ENCODE measurements at regions not wholly inside any gene's neighbourhood (a gene's known extent, or its start where the extent isn't known, plus 50 kb on each side); places are given as distances from the start of the nearest gene placed in this dataset.

DNA sequence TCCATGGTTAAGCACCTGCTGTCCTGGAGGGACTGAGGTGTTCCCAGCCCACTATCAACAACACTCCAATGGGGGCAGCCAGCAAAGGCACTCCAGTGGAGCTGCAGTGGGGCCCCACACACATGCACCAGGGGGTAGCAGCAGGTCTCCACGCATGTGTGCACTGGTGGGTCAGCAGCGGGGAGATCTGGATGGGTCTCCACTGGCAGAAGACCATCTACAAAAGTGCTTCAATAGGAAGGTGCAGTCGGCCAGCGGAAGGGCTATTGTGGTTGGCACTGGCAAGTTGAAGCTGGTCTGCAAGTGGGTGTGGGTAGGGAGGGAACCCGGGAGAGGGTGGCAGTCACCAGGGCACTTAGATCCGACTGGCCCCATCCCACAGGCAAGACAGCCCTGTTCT is 1355.4 kb downstream of the NSUN3 start:
- DNase-seq, result no peak

DNA sequence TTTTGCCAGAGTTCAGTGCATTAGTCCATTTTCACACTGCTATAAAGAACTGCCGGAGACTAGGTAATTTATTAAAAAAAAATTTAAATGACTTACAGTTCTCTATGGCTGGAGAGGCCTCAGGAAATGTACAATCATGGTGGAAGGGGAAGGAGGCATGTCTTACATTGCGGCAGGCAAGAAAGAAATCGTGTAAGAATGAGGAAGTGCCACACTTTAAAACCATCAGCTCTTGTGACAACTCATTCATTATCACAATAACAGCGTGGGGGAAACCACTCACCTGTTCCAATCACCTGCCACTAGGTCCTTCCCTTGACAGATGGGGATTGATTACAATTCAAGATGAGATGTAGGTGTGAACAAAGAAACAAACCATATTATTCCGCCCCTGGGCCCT is 1361.4 kb downstream of the NSUN3 start:
- DNase-seq, result no peak

DNA sequence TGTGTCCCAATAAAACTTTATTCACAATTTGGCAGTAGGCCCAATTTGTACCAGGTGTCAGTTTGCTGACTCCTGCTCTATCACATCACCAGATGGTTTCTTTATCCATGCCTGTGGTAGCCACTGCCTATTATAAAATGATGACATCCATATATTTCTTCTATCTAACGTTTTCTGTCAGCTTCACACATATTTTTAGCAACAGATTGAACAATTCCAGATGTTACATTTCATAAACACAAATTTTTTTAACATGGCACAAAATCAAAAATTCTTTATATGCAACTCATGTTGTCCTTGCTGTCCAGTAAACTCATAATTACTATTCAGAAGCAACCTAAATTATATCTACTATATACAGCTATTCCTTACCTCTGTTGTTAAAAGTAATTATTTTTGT is 1371.6 kb downstream of the NSUN3 start:
- DNase-seq, result no peak

DNA sequence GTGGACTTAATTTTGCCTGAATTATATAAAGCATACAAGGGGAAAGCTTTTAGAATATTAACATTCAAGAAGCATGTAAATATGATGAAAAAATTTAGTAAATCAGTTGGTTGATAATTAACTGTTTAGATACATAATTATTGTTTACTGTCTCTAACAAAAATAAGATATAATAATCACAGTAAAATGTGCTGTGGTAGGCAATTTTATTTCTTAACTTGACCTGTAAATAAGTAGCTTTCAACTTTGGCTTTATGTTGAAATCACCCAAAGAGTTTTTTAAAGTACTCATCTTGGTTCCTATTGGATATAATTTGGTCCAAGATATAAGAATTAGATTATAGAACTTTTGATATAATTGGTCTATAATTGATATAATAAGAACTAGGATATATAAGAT is 1374.5 kb downstream of the NSUN3 start:
- DNase-seq, result no peak

DNA sequence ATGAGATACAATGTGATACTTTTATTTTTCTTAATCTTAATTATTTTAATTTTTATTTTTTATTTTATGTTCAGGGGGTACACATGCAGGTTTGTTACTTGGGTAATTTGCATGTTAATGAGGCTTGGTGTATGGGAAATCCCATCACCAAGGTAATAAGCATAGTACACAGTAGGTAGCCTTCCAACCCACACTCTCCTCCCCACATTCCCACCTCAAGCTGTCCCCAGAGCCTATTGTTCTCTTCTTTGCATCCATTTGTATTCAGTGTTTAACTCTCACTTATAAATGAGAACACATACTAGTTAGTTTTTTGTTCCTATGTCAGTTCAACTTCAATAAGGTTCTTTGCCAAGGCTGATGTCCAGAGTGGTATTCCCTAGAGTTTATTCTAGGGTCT is 1375.4 kb downstream of the NSUN3 start:
- no peak for DNase-seq

DNA sequence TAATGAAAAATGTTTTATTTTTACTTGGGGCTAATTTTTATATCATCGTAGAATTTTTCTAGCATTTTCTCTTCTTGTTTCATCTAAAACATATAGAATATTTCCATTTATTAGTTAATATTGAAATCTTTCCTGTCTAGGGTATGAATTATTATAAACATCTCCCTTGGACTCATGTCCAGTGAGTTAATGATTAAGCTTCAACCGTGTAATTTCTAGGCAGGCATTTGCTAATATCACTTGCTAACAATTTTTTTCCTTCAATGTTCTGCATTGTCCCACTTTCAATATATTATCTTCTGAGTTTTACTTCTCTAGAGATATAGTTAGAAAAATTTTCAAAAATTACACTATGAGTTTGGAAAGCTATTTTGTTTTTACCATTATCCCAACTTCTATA is 1371.6 kb upstream of the EPHA6 start:
- DNase-seq, result no peak

DNA sequence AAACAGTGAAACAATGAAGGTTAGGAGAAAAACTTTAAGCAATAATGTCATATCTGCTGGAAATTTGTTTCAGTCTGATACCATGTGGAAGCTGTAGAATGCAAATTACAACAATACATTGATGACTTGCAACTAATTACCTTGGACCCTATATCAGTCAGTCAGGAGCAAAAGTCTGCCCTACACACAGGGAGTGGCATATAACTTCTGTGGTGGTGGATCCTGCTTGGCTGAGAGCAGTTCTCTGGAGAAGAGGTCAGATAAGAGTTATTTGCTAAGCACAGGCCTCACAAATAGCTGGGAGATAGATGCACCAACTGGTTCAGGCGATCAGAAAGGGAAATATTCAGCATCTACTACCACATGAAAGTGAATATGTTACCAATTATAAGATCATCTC is 1364.6 kb upstream of the EPHA6 start:
- no peak for DNase-seq

DNA sequence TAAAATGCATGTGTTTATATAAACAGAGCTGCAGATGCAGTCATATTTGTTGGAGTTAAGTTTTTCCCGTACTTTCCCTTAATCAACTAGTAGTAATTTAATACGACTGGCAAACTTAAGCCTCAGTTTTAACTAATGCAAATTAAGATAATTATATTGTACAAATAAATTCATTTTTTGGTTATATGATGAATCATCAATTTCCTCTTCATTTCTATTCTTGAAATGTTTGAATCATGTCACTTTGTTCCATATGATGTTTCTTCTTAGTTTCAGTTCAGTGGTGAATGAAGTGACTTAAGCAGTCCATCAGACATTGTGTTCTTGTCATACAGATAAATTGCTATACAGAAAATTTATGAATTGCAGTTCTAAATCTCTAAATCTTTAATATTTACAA is 1361.2 kb upstream of the EPHA6 start:
- DNase-seq, result no peak

DNA sequence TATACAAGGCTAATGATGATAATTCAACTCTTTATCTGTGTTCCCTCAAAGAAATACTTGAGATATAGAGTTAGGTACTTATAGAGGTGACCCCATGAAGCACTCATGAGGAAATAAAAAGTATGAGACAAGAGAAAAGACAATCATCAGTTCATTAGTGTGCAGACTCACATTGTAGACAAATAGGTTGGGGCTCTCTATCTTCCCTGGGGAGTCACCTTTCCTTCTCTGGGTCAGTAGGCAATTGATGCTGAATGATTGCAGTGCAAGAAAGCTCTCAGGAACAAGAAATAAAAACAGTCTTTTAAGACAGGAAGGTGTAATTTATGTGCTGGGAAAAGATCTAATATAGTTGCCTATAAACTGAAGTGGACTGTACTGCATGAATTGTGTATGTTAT is 1357.6 kb upstream of the EPHA6 start:
- no peak for DNase-seq

DNA sequence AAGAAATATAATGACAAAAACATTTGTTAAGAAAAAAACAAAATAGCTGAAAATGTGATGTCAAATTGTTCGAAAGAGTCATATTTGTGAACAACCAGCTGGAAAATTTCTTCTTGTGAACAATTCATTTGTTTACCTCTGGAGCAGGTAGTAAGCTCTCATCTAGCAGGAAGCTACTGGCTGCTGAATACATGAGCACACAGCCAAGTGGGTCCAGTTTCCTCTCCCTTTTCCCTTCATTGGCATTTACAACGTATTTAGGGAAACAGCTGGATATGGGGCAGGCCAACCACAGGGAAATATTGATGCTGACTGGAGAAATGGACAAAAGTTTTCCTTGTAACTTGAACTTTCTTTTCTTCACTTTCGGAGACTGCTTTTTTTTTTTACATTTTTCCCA is 1354.7 kb upstream of the EPHA6 start:
- DNase-seq, result no peak

DNA sequence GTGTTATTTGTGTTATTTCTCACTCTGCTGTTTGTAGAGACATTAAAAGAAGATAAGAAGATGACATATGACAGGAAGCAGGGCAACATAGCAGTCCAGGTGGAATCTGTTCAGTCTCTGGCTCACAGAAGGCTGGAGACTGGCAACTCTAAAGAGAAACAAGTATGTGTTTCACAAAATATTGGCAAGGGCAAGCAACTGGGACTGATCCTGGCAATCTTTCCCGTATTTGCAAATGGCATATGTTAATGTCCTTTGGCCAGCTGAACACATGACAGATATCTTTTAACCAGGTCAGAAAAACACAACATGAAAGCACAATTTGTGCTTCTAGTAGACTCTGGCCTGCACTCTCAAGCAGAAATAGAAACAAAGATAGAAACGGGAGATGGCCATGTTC is 1354.1 kb upstream of the EPHA6 start:
- DNase-seq, result no peak

DNA sequence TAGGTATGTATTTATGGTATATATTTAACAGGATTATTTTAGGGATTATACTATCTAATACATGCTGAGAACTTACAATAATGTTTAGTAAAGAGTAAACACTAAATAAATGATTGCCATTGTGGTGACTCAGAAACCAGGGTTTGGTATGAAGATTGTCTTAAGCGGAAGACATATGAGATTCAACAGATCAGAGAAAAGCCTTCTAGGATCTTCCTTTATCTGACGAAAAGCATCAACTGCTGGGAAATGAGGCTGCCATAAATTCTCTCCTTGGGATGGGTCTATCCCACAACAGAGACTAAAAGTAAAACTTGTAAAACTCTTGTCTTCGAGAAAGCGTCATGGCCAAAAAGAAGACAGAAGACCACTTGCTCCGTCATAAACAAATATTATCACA is 1352.2 kb upstream of the EPHA6 start:
- no peak for DNase-seq

DNA sequence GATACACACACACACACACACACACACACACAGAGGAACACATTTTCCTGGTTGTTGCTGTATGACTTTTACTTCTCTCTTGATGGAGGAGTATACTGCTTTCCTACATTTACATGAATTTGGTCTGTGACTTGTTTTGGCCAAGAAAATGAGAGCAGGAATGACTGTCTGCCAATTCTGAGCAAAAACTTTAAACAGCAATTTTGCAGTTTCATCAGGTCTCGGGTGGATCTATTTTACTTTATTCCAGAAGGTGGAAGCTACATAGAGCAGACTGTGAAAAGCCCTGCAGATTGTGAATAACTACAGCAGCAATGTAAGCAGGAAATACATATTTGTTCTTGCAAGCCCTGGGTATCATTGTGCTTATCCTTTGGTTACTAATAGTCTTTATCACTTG is 1350.0 kb upstream of the EPHA6 start:
- DNase-seq, result no peak

DNA sequence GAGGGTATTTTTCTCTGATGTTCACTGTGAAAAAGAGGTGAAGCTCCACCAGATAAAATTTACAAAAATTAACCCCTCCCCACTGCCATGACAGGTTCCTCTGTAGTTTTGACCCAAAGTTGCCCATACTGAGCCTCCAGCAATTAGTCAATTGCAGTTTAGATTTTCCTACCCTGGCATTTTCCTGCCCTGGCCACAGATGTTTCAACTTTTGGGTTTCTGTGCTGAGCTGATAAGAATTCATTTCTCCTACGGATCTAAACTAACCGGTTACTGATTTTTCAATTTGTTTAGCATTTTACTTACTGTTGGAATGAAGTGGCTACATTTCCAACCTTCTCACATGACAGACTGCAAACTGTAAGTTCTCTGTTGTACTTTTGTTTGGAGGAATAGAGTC is 1346.1 kb upstream of the EPHA6 start:
- no peak for DNase-seq

DNA sequence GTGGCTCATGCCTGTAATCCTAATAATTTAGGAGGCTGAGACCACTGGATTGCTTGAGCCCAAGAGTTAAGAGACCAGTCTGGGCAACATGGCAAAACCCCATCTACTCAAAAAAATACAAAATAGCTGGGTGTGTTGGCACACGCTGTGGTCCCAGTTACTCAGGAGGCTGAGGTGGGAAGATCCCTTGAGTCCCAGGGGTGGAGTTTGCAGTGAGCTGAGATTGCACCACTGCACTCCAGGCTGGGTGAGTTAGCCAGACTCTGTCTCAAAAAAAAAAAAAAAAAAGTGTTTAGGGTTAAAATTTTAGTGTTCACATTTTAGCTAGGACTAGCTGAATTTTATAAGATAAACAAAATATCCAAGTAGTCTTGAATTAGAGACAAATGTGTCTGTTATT is 1340.1 kb upstream of the EPHA6 start:
- peak; percentile 6 for DNase-seq

DNA sequence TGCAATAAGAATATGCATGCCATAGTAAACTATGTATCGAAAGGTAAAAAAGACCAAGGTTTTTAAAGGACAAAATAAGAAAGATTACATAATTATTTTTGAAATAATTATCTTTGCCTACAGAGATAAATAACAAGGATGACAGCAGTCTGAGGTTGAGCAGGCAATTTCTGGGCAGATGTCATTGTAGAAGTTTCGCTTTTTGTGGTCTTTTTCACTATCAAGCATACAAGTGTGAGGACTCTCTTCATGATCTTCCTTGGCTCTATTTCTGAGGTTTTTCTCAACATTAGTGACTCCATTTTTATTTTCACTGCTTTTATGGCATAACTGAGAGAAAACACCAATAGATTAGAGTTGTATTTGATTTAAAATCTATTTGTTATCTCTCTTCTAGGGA is 1337.9 kb upstream of the EPHA6 start:
- no peak for DNase-seq

DNA sequence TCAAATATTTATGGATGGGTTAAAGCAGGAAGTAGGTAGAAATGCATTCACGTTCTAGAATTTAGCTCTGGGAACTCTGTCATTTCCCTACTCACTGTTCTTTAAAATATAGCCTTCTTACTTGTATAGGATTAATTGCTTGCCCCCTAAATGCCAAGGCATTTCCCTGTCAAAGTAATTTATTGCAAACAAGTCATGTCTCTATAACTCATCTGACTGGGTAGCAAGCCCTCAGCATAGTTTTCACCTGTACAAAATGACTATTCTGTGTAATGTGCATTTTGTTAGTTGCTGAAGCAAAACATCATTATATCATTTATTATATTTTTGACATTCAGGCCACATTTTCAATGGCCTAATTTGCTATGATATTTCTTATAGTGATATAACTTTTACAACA is 1308.2 kb upstream of the EPHA6 start:
- DNase-seq, result no peak

DNA sequence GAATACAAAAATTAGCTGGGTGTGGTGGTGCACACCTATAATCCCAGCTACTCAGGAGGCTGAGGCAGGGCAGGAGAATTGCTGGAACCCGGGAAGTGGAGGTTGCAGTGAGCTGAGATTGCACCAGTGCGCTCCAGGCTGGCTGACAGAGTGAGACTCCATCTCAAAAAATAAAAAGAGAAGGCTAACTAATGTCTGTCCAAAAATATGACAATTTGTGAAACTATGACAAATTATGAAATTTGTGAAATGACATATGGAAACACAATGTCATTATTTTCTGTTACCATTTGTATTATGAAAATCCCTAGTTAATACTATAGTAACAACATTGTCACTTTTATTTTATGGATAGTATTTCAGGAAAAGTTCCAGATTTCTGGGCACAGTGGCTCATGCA is 1306.3 kb upstream of the EPHA6 start:
- no peak for DNase-seq

DNA sequence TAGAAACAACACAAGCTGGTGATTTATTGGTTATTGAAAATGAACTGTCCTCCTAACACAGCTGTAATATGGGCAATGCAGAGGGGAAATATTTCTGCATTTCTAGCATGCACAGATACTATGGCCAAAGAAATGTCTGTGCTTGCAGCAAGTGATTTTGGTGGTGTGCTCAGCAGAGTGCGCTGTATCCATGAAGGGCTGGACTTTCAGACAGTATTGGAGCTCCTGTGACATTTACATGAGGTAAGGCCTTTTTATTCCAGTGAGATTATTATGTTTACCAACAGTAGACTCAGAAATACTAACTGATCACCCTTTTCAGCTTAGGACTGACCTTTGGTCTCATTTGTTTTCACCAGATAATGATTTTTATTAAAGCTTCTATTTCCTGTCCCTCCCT is 1302.6 kb upstream of the EPHA6 start:
- no peak for DNase-seq

DNA sequence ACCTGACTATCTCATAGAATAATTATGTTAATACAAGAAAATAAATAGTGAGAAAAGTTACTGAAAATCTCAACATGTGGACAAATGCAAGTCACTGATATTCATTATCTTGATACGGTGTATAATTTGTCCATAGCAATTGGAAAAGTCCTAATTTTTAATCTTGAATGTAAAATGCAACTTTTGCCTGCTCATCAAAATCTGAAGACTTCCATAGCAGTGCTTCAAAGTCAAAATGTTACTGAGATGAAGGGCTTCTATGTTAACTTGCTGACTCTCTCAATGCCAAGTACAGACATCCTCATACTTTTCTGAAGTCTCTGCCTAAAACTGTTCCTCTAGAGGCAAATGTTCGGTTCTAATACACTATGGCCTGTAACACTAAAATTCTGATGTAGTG is 1300.1 kb upstream of the EPHA6 start:
- DNase-seq, result no peak

DNA sequence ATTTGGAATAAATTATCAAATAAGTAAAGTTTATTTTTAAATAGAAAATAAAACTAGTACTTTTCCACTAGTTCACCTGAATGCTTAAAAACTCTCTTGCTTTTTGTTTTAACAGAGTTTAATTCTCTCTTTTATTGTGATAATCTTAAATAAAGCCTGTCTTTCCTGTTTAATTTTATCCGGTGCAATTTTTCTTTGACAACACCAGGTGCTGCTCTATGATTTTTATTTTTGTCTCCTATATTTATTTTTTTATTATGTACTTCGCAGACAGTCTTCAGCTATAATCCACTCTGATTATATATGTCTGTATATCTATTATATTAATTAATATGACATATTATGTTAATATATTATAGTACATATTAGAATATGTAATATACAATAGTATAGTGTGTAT is 1293.0 kb upstream of the EPHA6 start:
- no peak for DNase-seq

DNA sequence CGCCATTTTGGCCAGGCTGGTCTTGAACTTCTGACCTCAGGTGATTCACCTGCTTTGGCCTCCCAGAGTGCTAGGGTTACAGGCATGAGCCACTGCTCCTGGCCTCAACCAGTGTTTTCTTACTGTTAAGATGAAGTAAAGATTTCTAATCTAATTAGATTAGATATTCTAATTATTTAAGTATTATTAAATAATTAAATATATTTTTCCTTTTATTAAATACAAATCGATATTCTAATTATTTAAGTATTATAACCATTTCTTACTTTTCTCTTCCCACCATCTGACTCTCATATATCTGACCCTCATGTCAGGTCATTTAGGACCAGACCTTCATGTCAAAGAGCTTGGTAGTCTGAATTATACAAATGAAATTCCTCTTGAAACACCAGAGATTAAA is 1291.9 kb upstream of the EPHA6 start:
- no peak for DNase-seq

DNA sequence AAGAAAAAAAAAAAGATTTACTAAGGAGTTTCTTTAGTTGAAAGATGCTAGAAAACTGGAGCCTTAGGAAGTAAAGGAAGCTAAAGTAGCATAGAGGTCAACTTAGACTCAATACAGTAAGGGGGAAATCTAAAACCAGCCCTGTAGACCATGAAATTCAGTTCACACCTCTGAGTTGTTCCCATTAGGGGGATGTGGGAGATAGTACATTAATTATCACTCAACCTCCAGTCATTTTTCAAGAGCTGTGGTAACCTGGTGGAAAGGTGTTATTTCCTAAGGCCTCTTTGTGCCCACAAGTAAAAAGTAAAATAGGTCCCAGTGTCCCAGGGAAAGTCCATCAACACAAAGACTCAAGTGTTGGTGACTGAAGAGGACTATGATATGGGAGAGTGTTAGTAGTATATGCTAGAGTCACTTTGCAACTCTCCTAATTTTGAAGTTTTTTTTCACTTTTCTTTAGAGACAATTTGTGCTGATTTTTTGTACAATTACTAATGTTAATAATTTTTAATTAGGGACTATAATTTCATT is 1274.4 kb upstream of the EPHA6 start:
- no peak for DNase-seq

DNA sequence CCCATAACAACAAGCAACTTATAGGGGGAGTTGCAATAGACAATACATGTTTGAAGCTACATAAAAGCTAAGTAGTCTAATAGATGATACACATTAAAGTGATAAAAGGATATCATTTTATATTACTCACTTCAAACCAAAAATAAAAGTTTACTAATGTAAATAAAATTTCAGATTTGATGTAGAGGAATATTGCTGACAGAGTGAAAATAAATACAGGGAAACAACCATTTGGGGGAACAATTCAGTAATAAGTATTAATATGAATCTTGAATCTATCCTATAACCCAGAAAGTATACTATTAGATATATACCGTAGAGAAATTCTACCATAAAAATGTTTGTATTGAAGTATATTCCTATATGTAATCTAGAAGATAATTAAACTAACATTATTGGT is 1248.9 kb upstream of the EPHA6 start:
- no peak for DNase-seq

DNA sequence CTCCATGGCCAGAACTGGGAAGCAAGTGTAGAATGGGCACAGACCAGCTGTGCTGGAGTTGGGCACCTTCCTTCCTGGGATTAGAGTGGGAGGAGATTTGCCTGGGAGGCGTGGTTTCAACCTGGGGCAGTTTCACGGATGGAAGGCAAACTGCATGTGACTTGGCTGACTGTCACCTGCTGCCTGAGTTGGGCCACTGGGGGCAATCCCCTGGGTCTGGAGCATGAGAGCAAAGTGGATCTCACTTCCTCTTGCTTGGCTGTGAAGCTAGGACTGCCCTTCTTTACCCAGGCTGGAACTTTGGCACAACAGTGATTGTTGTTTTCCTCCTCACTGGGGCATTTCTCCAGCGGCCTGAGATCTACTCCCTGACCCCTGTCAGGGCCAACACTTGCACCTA is 1247.0 kb upstream of the EPHA6 start:
- DNase-seq, result no peak

DNA sequence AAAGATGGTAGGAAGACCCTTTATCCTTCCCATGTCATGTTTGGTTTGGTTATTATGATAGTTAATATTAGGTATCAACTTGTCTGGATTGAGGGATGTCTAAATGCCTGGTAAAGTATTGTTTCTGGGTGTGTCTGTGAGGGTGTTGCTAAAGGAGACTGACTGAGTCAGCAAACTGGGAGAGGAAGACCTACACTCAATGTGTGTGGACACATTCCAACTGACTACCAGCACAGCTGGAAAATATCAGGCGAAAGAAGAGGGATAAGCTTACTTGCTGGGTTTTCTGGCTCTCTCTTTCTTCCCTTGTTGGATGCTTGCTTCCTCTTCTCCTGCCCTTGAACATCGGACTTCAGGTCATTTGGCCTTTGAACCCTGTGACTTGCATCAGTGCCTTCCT is 1227.6 kb upstream of the EPHA6 start:
- DNase-seq, result no peak

Measured in NCI-H82 (cell line).